ENCODE measurements at regions not wholly inside any gene's neighbourhood (a gene's known extent, or its start where the extent isn't known, plus 50 kb on each side); places are given as distances from the start of the nearest gene placed in this dataset.

DNA sequence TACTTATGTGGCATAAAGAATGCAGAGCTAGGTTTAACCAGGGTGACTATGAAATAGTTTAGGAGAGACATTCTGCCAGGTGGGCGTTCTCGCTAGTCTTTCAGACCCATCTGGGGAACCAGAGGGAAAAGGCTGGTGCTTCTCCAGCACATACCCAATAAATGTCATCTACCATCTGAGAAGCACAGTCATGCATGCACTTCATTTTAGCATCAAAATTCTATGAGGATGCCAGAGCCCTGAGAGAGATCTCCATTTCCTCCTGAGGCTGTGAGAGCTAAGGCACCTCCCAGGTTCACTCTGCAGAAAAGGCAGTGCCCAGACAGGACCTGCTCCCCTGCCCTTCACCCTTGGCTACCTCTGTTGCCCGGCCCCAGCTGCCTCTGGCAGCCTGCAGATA, 196.2 kb upstream of the PRNP start:
- no peak overlapping the region for H3K4me2 ChIP-seq (ENCODE audit: low read length)
- no peaks in the 10 kb centered on the region for H3K9me3 ChIP-seq (ENCODE audit: low read length)
- no peak overlapping the region for H2AFZ ChIP-seq (ENCODE audit: low read length)
- no peaks in the 10 kb centered on the region for H4K20me1 ChIP-seq (ENCODE audit: insufficient read depth, low read length)
- no TSS peak for BruUV-seq (replicated peaks)
- intact Hi-C loops (cut with micrococcal nuclease; ENCODE audit: unreplicated experiment) = no loop called here
- TF ChIP-seq, protein P1, sequence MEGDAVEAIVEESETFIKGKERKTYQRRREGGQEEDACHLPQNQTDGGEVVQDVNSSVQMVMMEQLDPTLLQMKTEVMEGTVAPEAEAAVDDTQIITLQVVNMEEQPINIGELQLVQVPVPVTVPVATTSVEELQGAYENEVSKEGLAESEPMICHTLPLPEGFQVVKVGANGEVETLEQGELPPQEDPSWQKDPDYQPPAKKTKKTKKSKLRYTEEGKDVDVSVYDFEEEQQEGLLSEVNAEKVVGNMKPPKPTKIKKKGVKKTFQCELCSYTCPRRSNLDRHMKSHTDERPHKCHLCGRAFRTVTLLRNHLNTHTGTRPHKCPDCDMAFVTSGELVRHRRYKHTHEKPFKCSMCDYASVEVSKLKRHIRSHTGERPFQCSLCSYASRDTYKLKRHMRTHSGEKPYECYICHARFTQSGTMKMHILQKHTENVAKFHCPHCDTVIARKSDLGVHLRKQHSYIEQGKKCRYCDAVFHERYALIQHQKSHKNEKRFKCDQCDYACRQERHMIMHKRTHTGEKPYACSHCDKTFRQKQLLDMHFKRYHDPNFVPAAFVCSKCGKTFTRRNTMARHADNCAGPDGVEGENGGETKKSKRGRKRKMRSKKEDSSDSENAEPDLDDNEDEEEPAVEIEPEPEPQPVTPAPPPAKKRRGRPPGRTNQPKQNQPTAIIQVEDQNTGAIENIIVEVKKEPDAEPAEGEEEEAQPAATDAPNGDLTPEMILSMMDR (conservative IDR thresholded peaks at IDR 0.05; ENCODE audit: low read length) = no peak
- TF ChIP-seq EZH2phosphoT487 (IDR thresholded peaks at IDR 0.05; ENCODE audit: borderline replicate concordance, low read depth, low read length) = no peak
- POLR2A ChIA-PET = no interaction called here
- no peaks in the 10 kb centered on the region for H3K4me1 ChIP-seq (ENCODE audit: insufficient read depth, low read length, poor library complexity, severe bottlenecking)
- CTCF ChIA-PET (ENCODE audit: unreplicated experiment) = no interaction called here
- H3K9me2 ChIP-seq (ENCODE audit: insufficient read depth, low read length) = no peaks in the 10 kb centered on the region
- no peak overlapping the region for H3K4me3 ChIP-seq (ENCODE audit: low read depth, low read length, poor library complexity, severe bottlenecking)
- no peaks in the 10 kb centered on the region for H3K79me2 ChIP-seq (ENCODE audit: insufficient read depth, low read depth, low read length)
- H3K36me3 ChIP-seq (ENCODE audit: insufficient read depth, low read length) = no peaks in the 10 kb centered on the region
- no peak overlapping the region for H3K27ac ChIP-seq (ENCODE audit: low read depth, low read length, poor library complexity, severe bottlenecking)
- DNase-seq (ENCODE audit: low spot score) = no peak

GRCh38 chr20:4488407-4489339, 197.6 kb upstream of the PRNP start:
- no TSS peak for BruUV-seq (replicated peaks)
- TF ChIP-seq EZH2phosphoT487 (IDR thresholded peaks at IDR 0.05; ENCODE audit: borderline replicate concordance, low read depth, low read length) = no peak
- TF ChIP-seq, protein P1 (conservative IDR thresholded peaks at IDR 0.05; ENCODE audit: low read length) = no peak
- Histone ChIP-seq H3K9me2 (ENCODE audit: insufficient read depth, low read length) (no peaks in the 10 kb centered on the region), H3K27ac (ENCODE audit: low read depth, low read length, poor library complexity, severe bottlenecking) (no peak overlapping the region), H3K4me2 (ENCODE audit: low read length) (no peak overlapping the region), H4K20me1 (ENCODE audit: insufficient read depth, low read length) (no peaks in the 10 kb centered on the region), H3K36me3 (ENCODE audit: insufficient read depth, low read length) (no peaks in the 10 kb centered on the region), H3K4me3 (ENCODE audit: low read depth, low read length, poor library complexity, severe bottlenecking) (no peak overlapping the region), H3K9me3 (ENCODE audit: low read length) (no peaks in the 10 kb centered on the region), H2AFZ (ENCODE audit: low read length) (no peak overlapping the region), H3K4me1 (ENCODE audit: insufficient read depth, low read length, poor library complexity, severe bottlenecking) (no peaks in the 10 kb centered on the region), H3K79me2 (ENCODE audit: insufficient read depth, low read depth, low read length) (no peaks in the 10 kb centered on the region)
- intact Hi-C loops (cut with micrococcal nuclease; ENCODE audit: unreplicated experiment) = no loop called here
- ChIA-PET POLR2A (interaction anchor here (0.7 kb wide), 1 partner anchor 372 kb away, joined by 3 read pairs; no protein-coding TSS in a partner anchor), CTCF (ENCODE audit: unreplicated experiment) (no interaction called here)
- no peak for DNase-seq (ENCODE audit: low spot score)

- ChIA-PET CTCF (ENCODE audit: unreplicated experiment) (no interaction called here), POLR2A (interaction anchor here (0.7 kb wide), 2 partner anchors 11 to 38 kb away, joined by 3 read pairs; no protein-coding TSS in a partner anchor)
- Histone ChIP-seq H3K27ac (ENCODE audit: low read depth, low read length, poor library complexity, severe bottlenecking) (no peak overlapping the region), H2AFZ (ENCODE audit: low read length) (no peak overlapping the region), H3K36me3 (ENCODE audit: insufficient read depth, low read length) (no peaks in the 10 kb centered on the region), H4K20me1 (ENCODE audit: insufficient read depth, low read length) (no peaks in the 10 kb centered on the region), H3K4me1 (ENCODE audit: insufficient read depth, low read length, poor library complexity, severe bottlenecking) (no peaks in the 10 kb centered on the region), H3K9me2 (ENCODE audit: insufficient read depth, low read length) (no peaks in the 10 kb centered on the region), H3K4me2 (ENCODE audit: low read length) (no peak overlapping the region), H3K9me3 (ENCODE audit: low read length) (no peaks in the 10 kb centered on the region), H3K79me2 (ENCODE audit: insufficient read depth, low read depth, low read length) (no peaks in the 10 kb centered on the region), H3K4me3 (ENCODE audit: low read depth, low read length, poor library complexity, severe bottlenecking) (no peak overlapping the region)
- TF ChIP-seq, protein P1 (conservative IDR thresholded peaks at IDR 0.05; ENCODE audit: low read length) = no peak
- no peak for DNase-seq (ENCODE audit: low spot score)
- no TSS peak for BruUV-seq (replicated peaks)
- intact Hi-C loops (cut with micrococcal nuclease; ENCODE audit: unreplicated experiment) = no loop called here
Observed at GRCh38 chr20:4484379-4484997, 201.8 kb upstream of the PRNP start.
